NCI-H1417 (cell line): ENCODE measurements at regions not wholly inside any gene's neighbourhood (a gene's known extent, or its start where the extent isn't known, plus 50 kb on each side); places are given as distances from the start of the nearest gene placed in this dataset.

Experiments used
- DNase-seq, 3 experiments: peaks; one replicate each; lab custom pipeline; 2025; lab: John Stamatoyannopoulos, UW

GRCh38 chr22:20637750-20638506 lies 130.5 kb downstream of the MED15 start:
- DNase-seq = no peak

GRCh38 chr22:20638507-20638870 lies 131.1 kb downstream of the MED15 start:
- no peak for DNase-seq

- DNase-seq = no peak
Observed at GRCh38 chr22:20639343-20639742, 131.9 kb downstream of the MED15 start.

GRCh38 chr22:20639750-20640149 lies 132.3 kb downstream of the MED15 start:
- DNase-seq = no peak

- DNase-seq = no peak
Observed at GRCh38 chr22:20641198-20641892, 132.6 kb upstream of the SERPIND1 start.

GRCh38 chr22:20641919-20642579 lies 131.9 kb upstream of the SERPIND1 start:
- no peak for DNase-seq

- DNase-seq = no peak
Observed at GRCh38 chr22:20642668-20643179, 131.2 kb upstream of the SERPIND1 start.

GRCh38 chr22:20644071-20644642 lies 129.8 kb upstream of the SERPIND1 start:
- no peak for DNase-seq

GRCh38 chr22:20645954-20646353 lies 128.0 kb upstream of the SERPIND1 start:
- no peak for DNase-seq

GRCh38 chr22:20646415-20646814 lies 127.5 kb upstream of the SERPIND1 start:
- DNase-seq = no peak

- DNase-seq = no peak
Observed at GRCh38 chr22:20646906-20647305, 127.0 kb upstream of the SERPIND1 start.

GRCh38 chr22:20647586-20648305 lies 126.2 kb upstream of the SERPIND1 start:
- no peak for DNase-seq

GRCh38 chr22:20648306-20648903 lies 125.5 kb upstream of the SERPIND1 start:
- DNase-seq = no peak

GRCh38 chr22:20650294-20651207 lies 123.4 kb upstream of the SERPIND1 start:
- DNase-seq = no peak

GRCh38 chr22:20651286-20651685 lies 122.6 kb upstream of the SERPIND1 start:
- no peak for DNase-seq

- no peak for DNase-seq
Observed at GRCh38 chr22:20652130-20652529, 121.8 kb upstream of the SERPIND1 start.

- DNase-seq = no peak
Observed at GRCh38 chr22:20652582-20652981, 121.3 kb upstream of the SERPIND1 start.

- DNase-seq = no peak
Observed at GRCh38 chr22:20653012-20653794, 120.7 kb upstream of the SERPIND1 start.

- DNase-seq = no peak
Observed at GRCh38 chr22:20653795-20654342, 120.0 kb upstream of the SERPIND1 start.
